Transverse colon (tissue), 4 donors: ENCODE measurements at regions not wholly inside any gene's neighbourhood (a gene's known extent, or its start where the extent isn't known, plus 50 kb on each side); places are given as distances from the start of the nearest gene placed in this dataset.

Source experiments
- POLR2A ChIP-seq: fragments of 450-650 bp; IDR thresholded peaks from one replicate; pipeline ENCODE4 v1.6.1; 2016; ENCODE audit warnings: antibody characterized with exemption, mild to moderate bottlenecking, moderate library complexity
- POLR2AphosphoS5 ChIP-seq, 3 donors: sonication (generic); formaldehyde crosslinking; IDR thresholded peaks; one replicate each; pipeline ENCODE4 v1.6.1; 2016; ENCODE audit warnings: antibody characterized with exemption in 3 of 3
- TF ChIP-seq, protein P1 (sequence below), 5 experiments: fragments of 200-600 bp in 3 of 5; fragments of 450-650 bp in 2 of 5; sonication (generic) in 3 of 5; IDR thresholded peaks; 1 replicate in 2 of 5; 2 replicates in 3 of 5; pipeline ENCODE4 v1.5.1; 2016 to 2017; ENCODE audit warnings: antibody characterized with exemption in 5 of 5, inconsistent platforms in 3 of 5, mild to moderate bottlenecking in 2 of 5, moderate library complexity in 1 of 5

DNA sequence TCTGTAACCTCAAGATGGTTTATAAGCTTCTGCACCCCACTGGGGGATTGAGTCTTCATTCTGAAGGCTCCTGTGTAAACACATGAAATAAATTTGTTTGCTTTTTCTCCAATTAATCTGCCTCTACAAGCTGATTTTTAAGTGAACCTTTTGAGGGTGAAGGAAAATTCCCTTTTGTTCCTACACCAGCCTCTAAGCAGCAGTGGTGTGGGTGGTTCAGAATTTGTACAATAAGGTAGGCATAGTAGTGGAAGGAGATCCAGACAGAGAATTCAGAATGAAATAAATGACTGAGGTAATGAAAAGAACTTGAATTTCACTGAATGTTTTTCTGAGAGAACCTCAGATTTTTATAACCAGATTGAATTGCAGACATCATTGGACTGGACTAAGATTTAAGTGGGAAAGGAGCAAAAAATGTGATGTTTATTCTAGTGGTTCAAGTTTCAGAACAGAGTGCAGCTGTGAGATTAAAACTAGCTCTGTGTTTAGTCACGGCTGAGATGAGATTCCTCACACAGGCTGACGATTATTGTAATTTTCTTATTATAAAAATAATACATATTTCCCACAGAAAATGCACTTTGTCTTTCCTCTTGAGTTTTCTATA is 1162.2 kb downstream of the TYW1 start:
- TF ChIP-seq, protein P1, sequence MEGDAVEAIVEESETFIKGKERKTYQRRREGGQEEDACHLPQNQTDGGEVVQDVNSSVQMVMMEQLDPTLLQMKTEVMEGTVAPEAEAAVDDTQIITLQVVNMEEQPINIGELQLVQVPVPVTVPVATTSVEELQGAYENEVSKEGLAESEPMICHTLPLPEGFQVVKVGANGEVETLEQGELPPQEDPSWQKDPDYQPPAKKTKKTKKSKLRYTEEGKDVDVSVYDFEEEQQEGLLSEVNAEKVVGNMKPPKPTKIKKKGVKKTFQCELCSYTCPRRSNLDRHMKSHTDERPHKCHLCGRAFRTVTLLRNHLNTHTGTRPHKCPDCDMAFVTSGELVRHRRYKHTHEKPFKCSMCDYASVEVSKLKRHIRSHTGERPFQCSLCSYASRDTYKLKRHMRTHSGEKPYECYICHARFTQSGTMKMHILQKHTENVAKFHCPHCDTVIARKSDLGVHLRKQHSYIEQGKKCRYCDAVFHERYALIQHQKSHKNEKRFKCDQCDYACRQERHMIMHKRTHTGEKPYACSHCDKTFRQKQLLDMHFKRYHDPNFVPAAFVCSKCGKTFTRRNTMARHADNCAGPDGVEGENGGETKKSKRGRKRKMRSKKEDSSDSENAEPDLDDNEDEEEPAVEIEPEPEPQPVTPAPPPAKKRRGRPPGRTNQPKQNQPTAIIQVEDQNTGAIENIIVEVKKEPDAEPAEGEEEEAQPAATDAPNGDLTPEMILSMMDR (IDR thresholded peaks at IDR 0.05): no peak
- TF ChIP-seq POLR2A: no peak
- no peak for TF ChIP-seq POLR2AphosphoS5 (IDR thresholded peaks at IDR 0.05)
